ENCODE measurements at regions not wholly inside any gene's neighbourhood (a gene's known extent, or its start where the extent isn't known, plus 50 kb on each side); places are given as distances from the start of the nearest gene placed in this dataset.

GRCh38 chr9:78463750-78464149 is 166.8 kb downstream of the PSAT1 start:
- TF ChIP-seq CTCF (IDR thresholded peaks at IDR 0.05; ENCODE audit: insufficient read depth, low read length): no peak
- H3K4me3 ChIP-seq (ENCODE audit: low read depth, low read length): no peak overlapping the region
- no peak for DNase-seq (ENCODE audit: low read depth)

- no peak for DNase-seq (ENCODE audit: low read depth)
- H3K4me3 ChIP-seq (ENCODE audit: low read depth, low read length): no peak overlapping the region
- TF ChIP-seq CTCF (IDR thresholded peaks at IDR 0.05; ENCODE audit: insufficient read depth, low read length): no peak
Measured at GRCh38 chr9:78468231-78468630, 171.3 kb downstream of the PSAT1 start.

GRCh38 chr9:78468974-78469576 is 172.2 kb downstream of the PSAT1 start:
- no peak for TF ChIP-seq CTCF (IDR thresholded peaks at IDR 0.05; ENCODE audit: insufficient read depth, low read length)
- no peak for DNase-seq (ENCODE audit: low read depth)

GRCh38 chr9:78470216-78470615 is 173.3 kb downstream of the PSAT1 start:
- TF ChIP-seq CTCF (IDR thresholded peaks at IDR 0.05; ENCODE audit: insufficient read depth, low read length): no peak
- DNase-seq (ENCODE audit: low read depth): no peak
- no peak overlapping the region for H3K4me3 ChIP-seq (ENCODE audit: low read depth, low read length)

More at GRCh38 chr9:78468974-78469576, 172.2 kb downstream of the PSAT1 start:
- no peak overlapping the region for H3K4me3 ChIP-seq (ENCODE audit: low read depth, low read length)

- no peak for DNase-seq (ENCODE audit: low read depth)
- no peak for TF ChIP-seq CTCF (IDR thresholded peaks at IDR 0.05; ENCODE audit: insufficient read depth, low read length)
- H3K4me3 ChIP-seq (ENCODE audit: low read depth, low read length): no peak overlapping the region
Measured at GRCh38 chr9:78470741-78471140, 173.8 kb downstream of the PSAT1 start.

GRCh38 chr9:78472111-78472510 is 175.2 kb downstream of the PSAT1 start:
- no peak for DNase-seq (ENCODE audit: low read depth)
- H3K4me3 ChIP-seq (ENCODE audit: low read depth, low read length): no peak overlapping the region
- TF ChIP-seq CTCF (IDR thresholded peaks at IDR 0.05; ENCODE audit: insufficient read depth, low read length): no peak

GRCh38 chr9:78479441-78479840 is 182.5 kb downstream of the PSAT1 start:
- H3K4me3 ChIP-seq (ENCODE audit: low read depth, low read length): no peak overlapping the region
- no peak for TF ChIP-seq CTCF (IDR thresholded peaks at IDR 0.05; ENCODE audit: insufficient read depth, low read length)
- no peak for DNase-seq (ENCODE audit: low read depth)

Data from fibroblast of the aortic adventitia (primary cell).